NT2/D1 (cell line): ENCODE measurements at regions not wholly inside any gene's neighbourhood (a gene's known extent, or its start where the extent isn't known, plus 50 kb on each side); places are given as distances from the start of the nearest gene placed in this dataset.
"Not testable (repeated sequence)": the region's sequence is repeated elsewhere in the genome, so short reads cannot be mapped to it uniquely, and the experiment has no call there.

Experiments
- SUZ12 ChIP-seq: IDR thresholded peaks from 2 replicates; pipeline ENCODE4 v1.6.1; 2011; ENCODE audit not compliant: insufficient read length, insufficient read depth; ENCODE audit errors: extremely low read depth
- YY1 ChIP-seq: IDR thresholded peaks from 2 replicates; pipeline ENCODE4 v1.6.1; 2011; ENCODE audit not compliant: insufficient read length, insufficient read depth
- ZNF274 ChIP-seq: IDR thresholded peaks from 2 replicates; pipeline ENCODE4 v1.6.1; 2011; ENCODE audit warnings: mild to moderate bottlenecking, low read depth, low read length

- TF ChIP-seq YY1, ZNF274, SUZ12: not testable (repeated sequence)
Measured at GRCh38 chr1:148253808-148254207, 101.7 kb upstream of the NBPF11 start.
